Activated CD4-positive, CD25-positive, alpha-beta regulatory T cell (primary cell): ENCODE measurements at regions not wholly inside any gene's neighbourhood (a gene's known extent, or its start where the extent isn't known, plus 50 kb on each side); places are given as distances from the start of the nearest gene placed in this dataset.
A peak's percentile ranks its signal among the peaks of the same experiment; 100 is the strongest.
"Not testable (repeated sequence)": the region's sequence is repeated elsewhere in the genome, so short reads cannot be mapped to it uniquely, and the experiment has no call there.

ENCODE experiments used
- DNase-seq, 4 experiments: peaks; one replicate each; lab custom pipeline; 2025; lab: John Stamatoyannopoulos, UW

DNA sequence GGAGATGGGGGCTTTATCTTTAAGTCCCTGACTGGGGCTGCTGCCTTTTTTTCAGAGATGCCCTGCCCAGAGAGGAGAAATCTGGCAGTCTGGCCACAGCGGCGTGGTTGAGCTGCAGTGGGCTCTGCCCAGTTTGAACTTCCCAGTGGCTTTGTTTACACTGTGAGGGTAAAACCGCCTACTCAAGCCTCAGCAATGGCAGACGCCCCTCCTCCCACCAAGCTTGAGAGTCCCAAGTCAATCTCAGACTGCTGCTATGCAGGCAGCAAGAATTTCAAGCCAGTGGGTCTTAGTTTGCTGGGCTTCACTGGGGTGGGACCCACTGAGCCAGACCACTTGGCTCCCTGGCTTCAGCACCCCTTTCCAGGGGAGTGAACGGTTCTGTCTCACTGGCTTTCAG is 76.4 kb upstream of the DNAJC1 start:
- not testable (repeated sequence) for DNase-seq

GRCh38 chr10:22071332-22071731 is 67.8 kb upstream of the DNAJC1 start:
- no peak for DNase-seq

- no peak for DNase-seq
These were observed 63.6 kb upstream of the DNAJC1 start for GRCh38 chr10:22067091-22067490.

- DNase-seq: peak in 2 of 4 experiments; percentile 2 to 5
These were observed 57.5 kb upstream of the DNAJC1 start for GRCh38 chr10:22060984-22061383.

- no peak for DNase-seq
These were observed 54.7 kb upstream of the DNAJC1 start for GRCh38 chr10:22058201-22058600.

DNA sequence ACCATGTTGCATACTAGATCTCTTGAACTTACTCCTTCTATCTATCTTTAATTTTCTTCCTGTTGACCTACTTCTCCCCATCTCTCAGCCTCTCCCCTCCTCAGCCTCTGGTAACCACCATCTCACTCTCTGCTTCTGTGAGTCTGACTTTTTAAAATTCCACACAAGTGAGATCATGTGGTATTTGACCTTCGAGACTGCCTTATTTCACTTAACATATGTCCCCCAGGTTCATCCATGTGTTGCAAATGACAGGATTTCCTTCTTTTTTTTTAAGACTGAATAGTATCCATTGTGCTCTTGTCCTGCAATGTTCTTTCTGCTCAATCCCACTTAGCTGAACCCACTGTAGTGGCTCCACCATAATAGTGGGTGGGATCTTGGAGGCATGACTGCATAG is 51.4 kb upstream of the DNAJC1 start:
- no peak for DNase-seq
